ENCODE measurements at regions not wholly inside any gene's neighbourhood (a gene's known extent, or its start where the extent isn't known, plus 50 kb on each side); places are given as distances from the start of the nearest gene placed in this dataset.

DNA sequence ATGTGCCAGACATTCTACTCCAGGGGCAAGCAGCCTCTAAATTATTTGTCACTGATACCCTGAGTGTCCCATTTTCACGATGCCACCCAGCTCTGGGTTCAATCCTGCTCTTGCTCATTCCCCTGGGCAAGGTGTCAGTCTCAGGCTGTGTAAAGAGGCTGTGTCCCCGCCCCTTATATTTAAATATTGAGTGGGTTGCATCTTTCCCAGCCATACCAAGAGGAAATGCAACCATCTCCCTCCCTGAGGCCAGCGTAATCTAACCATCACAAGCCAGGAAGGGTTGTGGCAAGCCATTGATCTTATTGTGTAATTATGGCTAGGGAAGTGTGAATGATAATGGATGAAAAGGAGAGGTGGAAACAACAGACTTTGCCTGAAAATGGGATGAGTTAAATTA, 54.7 kb upstream of the CLDN14 start:
- no peak overlapping the region for H3K4me3 ChIP-seq (ENCODE audit: control insufficient read depth in 2 of 3, extremely low read depth in 1 of 3, insufficient read depth in 2 of 3, low read depth in 1 of 3, low read length in 3 of 3)
- no peaks in the 10 kb centered on the region for H4K20me1 ChIP-seq (ENCODE audit: control insufficient read depth, extremely low read depth, insufficient read depth, low read length)
- no peaks in the 10 kb centered on the region for H3K9me3 ChIP-seq (ENCODE audit: control insufficient read depth, low read depth, low read length)
- dilution Hi-C loops (cut with MboI; ENCODE audit: extremely low pct_ligation_motif_present, low sequenced_read_pairs), result no loop called here
- FAIRE-seq (no peak), DNase-seq (ENCODE audit: low read depth, low spot score) (no peak)
- no peaks in the 10 kb centered on the region for H3K9me1 ChIP-seq (ENCODE audit: control insufficient read depth, extremely low read depth, insufficient read depth, low read length)
- no peaks in the 10 kb centered on the region for H3K36me3 ChIP-seq (ENCODE audit: control insufficient read depth in 2 of 2, extremely low read depth in 1 of 2, insufficient read depth in 2 of 2, low read length in 2 of 2)
- no peak overlapping the region for H2AFZ ChIP-seq (ENCODE audit: control insufficient read depth, low read length)
- no peaks in the 10 kb centered on the region for H3K79me2 ChIP-seq (ENCODE audit: control insufficient read depth, insufficient read depth, low read length)
- TF ChIP-seq EZH2 (IDR thresholded peaks at IDR 0.05; ENCODE audit: low read length), result no peak
- TF ChIP-seq, protein P1, sequence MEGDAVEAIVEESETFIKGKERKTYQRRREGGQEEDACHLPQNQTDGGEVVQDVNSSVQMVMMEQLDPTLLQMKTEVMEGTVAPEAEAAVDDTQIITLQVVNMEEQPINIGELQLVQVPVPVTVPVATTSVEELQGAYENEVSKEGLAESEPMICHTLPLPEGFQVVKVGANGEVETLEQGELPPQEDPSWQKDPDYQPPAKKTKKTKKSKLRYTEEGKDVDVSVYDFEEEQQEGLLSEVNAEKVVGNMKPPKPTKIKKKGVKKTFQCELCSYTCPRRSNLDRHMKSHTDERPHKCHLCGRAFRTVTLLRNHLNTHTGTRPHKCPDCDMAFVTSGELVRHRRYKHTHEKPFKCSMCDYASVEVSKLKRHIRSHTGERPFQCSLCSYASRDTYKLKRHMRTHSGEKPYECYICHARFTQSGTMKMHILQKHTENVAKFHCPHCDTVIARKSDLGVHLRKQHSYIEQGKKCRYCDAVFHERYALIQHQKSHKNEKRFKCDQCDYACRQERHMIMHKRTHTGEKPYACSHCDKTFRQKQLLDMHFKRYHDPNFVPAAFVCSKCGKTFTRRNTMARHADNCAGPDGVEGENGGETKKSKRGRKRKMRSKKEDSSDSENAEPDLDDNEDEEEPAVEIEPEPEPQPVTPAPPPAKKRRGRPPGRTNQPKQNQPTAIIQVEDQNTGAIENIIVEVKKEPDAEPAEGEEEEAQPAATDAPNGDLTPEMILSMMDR (optimal IDR thresholded peaks at IDR 0.05 in 1 of 3, IDR thresholded peaks at IDR 0.05 in 1 of 3, conservative IDR thresholded peaks at IDR 0.05 in 1 of 3; ENCODE audit: extremely low read depth in 1 of 3, insufficient read depth in 2 of 3, low read length in 3 of 3), result no peak
- no peaks in the 10 kb centered on the region for H3K27me3 ChIP-seq (ENCODE audit: control insufficient read depth, extremely low read depth, insufficient read depth, low read length)
- no peaks in the 10 kb centered on the region for H3K4me1 ChIP-seq (ENCODE audit: control insufficient read depth, extremely low read depth, insufficient read depth, low read length)
- no peak overlapping the region for H3K27ac ChIP-seq (ENCODE audit: control insufficient read depth, insufficient read depth, low read length)
- H3K4me2 ChIP-seq (ENCODE audit: control insufficient read depth, extremely low read depth, insufficient read depth, low read depth, low read length), result no peak overlapping the region
- no peak overlapping the region for H3K9ac ChIP-seq (ENCODE audit: control insufficient read depth, extremely low read depth, insufficient read depth, low read length)

DNA sequence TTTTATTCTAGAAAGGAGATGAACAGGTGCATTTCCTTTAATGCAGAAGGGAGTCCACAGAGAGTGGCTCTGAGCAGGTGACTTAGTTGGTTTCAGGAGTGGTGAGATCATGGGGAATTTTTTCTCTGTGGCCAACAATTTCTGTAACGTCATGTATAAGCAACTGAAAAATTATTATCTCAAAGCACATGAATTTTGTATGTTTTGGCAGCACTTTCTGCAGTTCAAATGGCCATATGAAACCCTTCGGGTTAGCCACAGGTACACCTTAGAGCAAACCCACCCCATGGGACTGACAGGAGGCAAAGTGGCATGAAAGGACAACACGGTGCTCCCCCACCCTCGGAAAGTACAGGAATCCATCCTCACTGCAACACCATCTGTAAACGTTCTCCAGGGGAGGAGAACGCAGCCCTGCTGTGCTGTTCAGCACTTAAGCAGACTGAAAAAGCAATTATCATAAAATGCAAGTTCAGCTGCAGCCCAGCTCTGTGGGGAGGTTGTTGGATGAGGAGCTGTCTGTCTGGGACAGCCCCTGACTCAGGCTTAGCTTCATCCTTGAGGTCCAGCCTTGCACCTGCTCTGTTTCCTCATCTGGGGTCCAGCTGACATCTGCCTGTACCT, 55.8 kb upstream of the CLDN14 start:
- H3K4me3 ChIP-seq (ENCODE audit: control insufficient read depth in 2 of 3, extremely low read depth in 1 of 3, insufficient read depth in 2 of 3, low read depth in 1 of 3, low read length in 3 of 3), result no peak overlapping the region
- FAIRE-seq (no peak), DNase-seq (ENCODE audit: low read depth, low spot score) (no peak)
- H4K20me1 ChIP-seq (ENCODE audit: control insufficient read depth, extremely low read depth, insufficient read depth, low read length), result no peaks in the 10 kb centered on the region
- no peaks in the 10 kb centered on the region for H3K36me3 ChIP-seq (ENCODE audit: control insufficient read depth in 2 of 2, extremely low read depth in 1 of 2, insufficient read depth in 2 of 2, low read length in 2 of 2)
- H3K9ac ChIP-seq (ENCODE audit: control insufficient read depth, extremely low read depth, insufficient read depth, low read length), result no peak overlapping the region
- H3K27ac ChIP-seq (ENCODE audit: control insufficient read depth, insufficient read depth, low read length), result no peak overlapping the region
- no peaks in the 10 kb centered on the region for H3K9me1 ChIP-seq (ENCODE audit: control insufficient read depth, extremely low read depth, insufficient read depth, low read length)
- H3K27me3 ChIP-seq (ENCODE audit: control insufficient read depth, extremely low read depth, insufficient read depth, low read length), result peaks cover 2% of the 10 kb centered on the region
- no peaks in the 10 kb centered on the region for H3K9me3 ChIP-seq (ENCODE audit: control insufficient read depth, low read depth, low read length)
- no peaks in the 10 kb centered on the region for H3K4me1 ChIP-seq (ENCODE audit: control insufficient read depth, extremely low read depth, insufficient read depth, low read length)
- H2AFZ ChIP-seq (ENCODE audit: control insufficient read depth, low read length), result no peak overlapping the region
- H3K79me2 ChIP-seq (ENCODE audit: control insufficient read depth, insufficient read depth, low read length), result no peaks in the 10 kb centered on the region
- TF ChIP-seq, protein P1 (optimal IDR thresholded peaks at IDR 0.05 in 1 of 3, IDR thresholded peaks at IDR 0.05 in 1 of 3, conservative IDR thresholded peaks at IDR 0.05 in 1 of 3; ENCODE audit: extremely low read depth in 1 of 3, insufficient read depth in 2 of 3, low read length in 3 of 3), result no peak
- TF ChIP-seq EZH2 (IDR thresholded peaks at IDR 0.05; ENCODE audit: low read length), result no peak
- H3K4me2 ChIP-seq (ENCODE audit: control insufficient read depth, extremely low read depth, insufficient read depth, low read depth, low read length), result no peak overlapping the region
- dilution Hi-C loops (cut with MboI; ENCODE audit: extremely low pct_ligation_motif_present, low sequenced_read_pairs), result no loop called here

Measured in keratinocyte (primary cell).